Panc1 (cell line): ENCODE measurements at regions not wholly inside any gene's neighbourhood (a gene's known extent, or its start where the extent isn't known, plus 50 kb on each side); places are given as distances from the start of the nearest gene placed in this dataset.

Experiments
- ATAC-seq: fragments of 200-7000 bp; cut with Tn5 transposase; 2 replicates; pipeline ENCODE4 v1.9.1; 2020; ENCODE audit warnings: mild to moderate bottlenecking, moderate library complexity
- BruUV-seq: library from RNA; stranded (reverse); fragments of 400-500 nt; replicated peaks from 2 replicates; lab custom pipeline; 2021; lab: Mats Ljungman, UMichigan
- CTCF ChIA-PET: fragments of 300-600 bp; sonication (Branson Sonifier 250); formaldehyde crosslinking; loops from one replicate; lab custom pipeline; 2022; ENCODE audit warnings: antibody characterized with exemption; lab: Charles Lee
- POLR2A ChIA-PET: fragments of 300-600 bp; sonication (Branson Sonifier 250); formaldehyde crosslinking; loops from one replicate; lab custom pipeline; 2022; ENCODE audit warnings: antibody characterized with exemption; lab: Charles Lee
- DNase-seq: peaks from one replicate; pipeline ENCODE4 v3.0.0-alpha.2; 2010; ENCODE audit warnings: low read depth, low spot score
- H3K27ac ChIP-seq: 2 replicates; pipeline ENCODE4 v1.5.1; 2011; ENCODE audit warnings: mild to moderate bottlenecking, low read length, inconsistent platforms
- H3K27me3 ChIP-seq: fragments of 200-500 bp; sonication (Bioruptor generic); 2 replicates; pipeline ENCODE4 v1.6.0; 2014; ENCODE audit warnings: low read length, inconsistent platforms; ENCODE audit not compliant: control insufficient read depth, insufficient read depth
- H3K36me3 ChIP-seq: fragments of 200-500 bp; sonication (Bioruptor generic); 2 replicates; pipeline ENCODE4 v1.5.1; 2014; ENCODE audit warnings: inconsistent platforms, mild to moderate bottlenecking, low read length, moderate library complexity; ENCODE audit not compliant: control insufficient read depth, insufficient read depth
- H3K4me1 ChIP-seq: 2 replicates; pipeline ENCODE4 v1.5.1; 2011; ENCODE audit warnings: inconsistent platforms, mild to moderate bottlenecking, low read length, moderate library complexity; ENCODE audit not compliant: control insufficient read depth, insufficient read depth
- H3K4me3 ChIP-seq, 2 experiments: 2 replicates each; pipeline ENCODE4 v1.5.1; 2011 to 2012; ENCODE audit warnings: low read depth in 2 of 2, low read length in 2 of 2, mild to moderate bottlenecking in 2 of 2, inconsistent platforms in 1 of 2, moderate library complexity in 1 of 2
- H3K9me3 ChIP-seq: fragments of 200-500 bp; sonication (Bioruptor generic); 2 replicates; pipeline ENCODE4 v1.5.1; 2014; ENCODE audit warnings: low read depth, mild to moderate bottlenecking, inconsistent platforms, low read length, moderate library complexity; ENCODE audit not compliant: control insufficient read depth, insufficient read depth
- CTCF ChIP-seq: fragments of 450-650 bp; IDR thresholded peaks from 2 replicates; pipeline ENCODE4 v1.5.1; 2017; ENCODE audit warnings: mild to moderate bottlenecking
- POLR2AphosphoS5 ChIP-seq: IDR thresholded peaks from 2 replicates; pipeline ENCODE4 v1.6.1; 2012; ENCODE audit warnings: mild to moderate bottlenecking, low read depth, low read length, moderate library complexity
- REST ChIP-seq, 2 experiments: IDR thresholded peaks; 2 replicates each; pipeline ENCODE4 v1.6.1; 2011 to 2012; ENCODE audit warnings: low read depth in 2 of 2, control low read depth in 1 of 2, low read length in 1 of 2, mild to moderate bottlenecking in 1 of 2, moderate library complexity in 1 of 2; ENCODE audit not compliant: insufficient read depth in 1 of 2
- SIN3A ChIP-seq: IDR thresholded peaks from 2 replicates; pipeline ENCODE4 v1.6.1; 2012; ENCODE audit warnings: low read depth, mild to moderate bottlenecking, low read length, moderate library complexity, borderline replicate concordance; ENCODE audit not compliant: insufficient read depth
- TCF7L2 ChIP-seq: IDR thresholded peaks from 2 replicates; pipeline ENCODE4 v1.6.1; 2011; ENCODE audit warnings: mild to moderate bottlenecking, low read depth, low read length, inconsistent platforms
- in situ Hi-C: cut with HindIII; loops from 2 replicates; pipeline ENCODE4 v1.10.0; 2016; ENCODE audit warnings: low sequenced_read_pairs, low pct_unique_long_range_greater_than_20kb
- intact Hi-C: fragments of 100-400 bp; cut with micrococcal nuclease; formaldehyde crosslinking; loops from one replicate; pipeline ENCODE4 v1.10.0; 2022; ENCODE audit not compliant: unreplicated experiment

- BruUV-seq, result no TSS peak
- intact Hi-C loops, result no loop called here
- POLR2A ChIA-PET, result no interaction called here
These were observed 139.6 kb upstream of the NOX3 start for GRCh38 chr6:155595284-155595683.

GRCh38 chr6:155591741-155592140, 136.1 kb upstream of the NOX3 start:
- no peak for DNase-seq
- Histone ChIP-seq H3K9me3 (no peaks in the 10 kb centered on the region), H3K27ac (no peak overlapping the region), H3K4me1 (no peaks in the 10 kb centered on the region), H3K36me3 (no peaks in the 10 kb centered on the region), H3K4me3 (no peak overlapping the region), H3K27me3 (no peaks in the 10 kb centered on the region)
- CTCF ChIA-PET, result no interaction called here
- in situ Hi-C loops (no loop called here), intact Hi-C loops (no loop called here)
- POLR2A ChIA-PET, result no interaction called here
- BruUV-seq, result no TSS peak
- ATAC-seq, result no peak
- no peak for TF ChIP-seq POLR2AphosphoS5
- no peak for TF ChIP-seq TCF7L2
- no peak for TF ChIP-seq REST (IDR thresholded peaks at IDR 0.05; ENCODE audit: insufficient read depth in 1 of 2, low read depth in 2 of 2, low read length in 1 of 2)
- TF ChIP-seq CTCF, result no peak
- no peak for TF ChIP-seq SIN3A

More at GRCh38 chr6:155595284-155595683, 139.6 kb upstream of the NOX3 start:
- ATAC-seq (no peak), DNase-seq (no peak)
- in situ Hi-C loops, result no loop called here
- H3K36me3 ChIP-seq, result no peaks in the 10 kb centered on the region
- no peaks in the 10 kb centered on the region for H3K27me3 ChIP-seq
- TF ChIP-seq TCF7L2, result no peak
- TF ChIP-seq CTCF, result no peak
- no peak for TF ChIP-seq SIN3A
- TF ChIP-seq POLR2AphosphoS5, result no peak
- no peak for TF ChIP-seq REST (IDR thresholded peaks at IDR 0.05; ENCODE audit: insufficient read depth in 1 of 2, low read depth in 2 of 2, low read length in 1 of 2)
- CTCF ChIA-PET, result no interaction called here
- H3K9me3 ChIP-seq, result no peaks in the 10 kb centered on the region
- no peak overlapping the region for H3K27ac ChIP-seq
- no peak overlapping the region for H3K4me3 ChIP-seq
- H3K4me1 ChIP-seq, result no peaks in the 10 kb centered on the region
